DOHH2 (cell line): ENCODE measurements at regions not wholly inside any gene's neighbourhood (a gene's known extent, or its start where the extent isn't known, plus 50 kb on each side); places are given as distances from the start of the nearest gene placed in this dataset.

Experiments used
- EZH2phosphoT487 ChIP-seq: fragments of 200-600 bp; sonication (generic); IDR thresholded peaks from 2 replicates; pipeline ENCODE4 v1.6.1; 2017; ENCODE audit warnings: borderline replicate concordance, mild to moderate bottlenecking, antibody characterized with exemption, low read length, moderate library complexity, mixed read lengths
- TF ChIP-seq, protein P1 (sequence below): fragments of 200-600 bp; sonication (generic); IDR thresholded peaks from one replicate; pipeline ENCODE4 v1.5.1; 2014; ENCODE audit warnings: antibody characterized with exemption, mild to moderate bottlenecking, low read depth, low read length; ENCODE audit not compliant: poor library complexity, severe bottlenecking

DNA sequence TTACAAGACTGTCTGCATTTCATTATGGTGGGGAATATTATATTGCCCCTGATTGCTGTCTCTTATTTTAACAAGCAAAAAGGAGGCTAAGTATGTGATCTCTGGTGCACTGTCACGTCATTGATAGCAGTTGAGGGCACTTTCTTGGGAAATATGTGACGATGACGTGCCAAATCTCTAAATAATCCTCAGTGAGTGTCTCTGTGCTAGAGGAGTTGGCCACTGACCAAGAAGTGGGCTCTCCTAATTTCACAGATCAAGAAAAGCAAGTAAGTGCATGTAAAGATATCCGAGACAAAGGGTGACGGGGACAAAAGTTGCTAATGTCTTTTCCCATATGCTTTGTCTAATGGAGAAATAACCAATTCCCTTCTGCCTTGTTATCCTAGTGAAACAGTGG is 487.4 kb upstream of the TENM3 start:
- TF ChIP-seq, protein P1, sequence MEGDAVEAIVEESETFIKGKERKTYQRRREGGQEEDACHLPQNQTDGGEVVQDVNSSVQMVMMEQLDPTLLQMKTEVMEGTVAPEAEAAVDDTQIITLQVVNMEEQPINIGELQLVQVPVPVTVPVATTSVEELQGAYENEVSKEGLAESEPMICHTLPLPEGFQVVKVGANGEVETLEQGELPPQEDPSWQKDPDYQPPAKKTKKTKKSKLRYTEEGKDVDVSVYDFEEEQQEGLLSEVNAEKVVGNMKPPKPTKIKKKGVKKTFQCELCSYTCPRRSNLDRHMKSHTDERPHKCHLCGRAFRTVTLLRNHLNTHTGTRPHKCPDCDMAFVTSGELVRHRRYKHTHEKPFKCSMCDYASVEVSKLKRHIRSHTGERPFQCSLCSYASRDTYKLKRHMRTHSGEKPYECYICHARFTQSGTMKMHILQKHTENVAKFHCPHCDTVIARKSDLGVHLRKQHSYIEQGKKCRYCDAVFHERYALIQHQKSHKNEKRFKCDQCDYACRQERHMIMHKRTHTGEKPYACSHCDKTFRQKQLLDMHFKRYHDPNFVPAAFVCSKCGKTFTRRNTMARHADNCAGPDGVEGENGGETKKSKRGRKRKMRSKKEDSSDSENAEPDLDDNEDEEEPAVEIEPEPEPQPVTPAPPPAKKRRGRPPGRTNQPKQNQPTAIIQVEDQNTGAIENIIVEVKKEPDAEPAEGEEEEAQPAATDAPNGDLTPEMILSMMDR: no peak
- no peak for TF ChIP-seq EZH2phosphoT487
